GF-D8 (cell line): ENCODE measurements at regions not wholly inside any gene's neighbourhood (a gene's known extent, or its start where the extent isn't known, plus 50 kb on each side); places are given as distances from the start of the nearest gene placed in this dataset.

Source experiments
- DNase-seq: peaks from one replicate; lab custom pipeline; 2025; lab: John Stamatoyannopoulos, UW

- DNase-seq = no peak
Observed at GRCh38 chr7:81606078-81606863, 163.6 kb downstream of the HGF start.

GRCh38 chr7:81605493-81605892 is 164.4 kb downstream of the HGF start:
- no peak for DNase-seq

GRCh38 chr7:81604808-81605174 is 165.1 kb downstream of the HGF start:
- DNase-seq = no peak

- DNase-seq = no peak
Observed at GRCh38 chr7:81604075-81604807, 165.6 kb downstream of the HGF start.

GRCh38 chr7:81600608-81601007 is 169.2 kb downstream of the HGF start:
- DNase-seq = no peak

- no peak for DNase-seq
Observed at GRCh38 chr7:81598951-81599350, 170.9 kb downstream of the HGF start.

GRCh38 chr7:81594767-81595166 is 175.1 kb downstream of the HGF start:
- no peak for DNase-seq

GRCh38 chr7:81590131-81590530 is 179.7 kb downstream of the HGF start:
- no peak for DNase-seq

GRCh38 chr7:81584667-81585066 is 185.2 kb downstream of the HGF start:
- no peak for DNase-seq

- no peak for DNase-seq
Observed at GRCh38 chr7:81583882-81584533, 185.8 kb downstream of the HGF start.

GRCh38 chr7:81583090-81583489 is 186.8 kb downstream of the HGF start:
- no peak for DNase-seq

- DNase-seq = no peak
Observed at GRCh38 chr7:81577642-81578340, 192.1 kb downstream of the HGF start.

- no peak for DNase-seq
Observed at GRCh38 chr7:81574723-81575326, 195.0 kb downstream of the HGF start.

GRCh38 chr7:81573932-81574331 is 195.9 kb downstream of the HGF start:
- no peak for DNase-seq

GRCh38 chr7:81573128-81573527 is 196.7 kb downstream of the HGF start:
- DNase-seq = no peak

- DNase-seq = no peak
Observed at GRCh38 chr7:81562581-81562980, 207.3 kb downstream of the HGF start.

GRCh38 chr7:81560708-81561107 is 209.1 kb downstream of the HGF start:
- no peak for DNase-seq

GRCh38 chr7:81549484-81550016 is 220.3 kb downstream of the HGF start:
- DNase-seq = no peak

GRCh38 chr7:81534996-81535395 is 234.9 kb downstream of the HGF start:
- no peak for DNase-seq

- no peak for DNase-seq
Observed at GRCh38 chr7:81534446-81534845, 235.4 kb downstream of the HGF start.

GRCh38 chr7:81533931-81534330 is 235.9 kb downstream of the HGF start:
- no peak for DNase-seq

- DNase-seq = no peak
Observed at GRCh38 chr7:81533426-81533825, 236.4 kb downstream of the HGF start.
